Fibroblast of lung (primary cell): ENCODE measurements at regions not wholly inside any gene's neighbourhood (a gene's known extent, or its start where the extent isn't known, plus 50 kb on each side); places are given as distances from the start of the nearest gene placed in this dataset.
"Not testable (repeated sequence)": the region's sequence is repeated elsewhere in the genome, so short reads cannot be mapped to it uniquely, and the experiment has no call there.

Source experiments
- DNase-seq, 2 donors: peaks; one replicate each; pipeline versions ENCODE4 v3.0.0 to v3.0.0-alpha.2; 2010; ENCODE audit warnings: low read depth in 2 of 2
- H2AFZ ChIP-seq: 2 replicates; pipeline ENCODE4 v1.5.1; 2012; ENCODE audit warnings: low read length, control low read depth, inconsistent platforms
- H3K27ac ChIP-seq: 2 replicates; pipeline ENCODE4 v1.5.1; 2011; ENCODE audit warnings: low read length, control low read depth; ENCODE audit not compliant: insufficient read depth
- H3K27me3 ChIP-seq: 2 replicates; pipeline ENCODE4 v1.5.1; 2011; ENCODE audit warnings: mild to moderate bottlenecking, low read length; ENCODE audit not compliant: control insufficient read depth, insufficient read depth
- H3K36me3 ChIP-seq: 2 replicates; pipeline ENCODE4 v1.5.1; 2011; ENCODE audit warnings: low read length; ENCODE audit not compliant: control insufficient read depth, insufficient read depth
- H3K4me1 ChIP-seq: 2 replicates; pipeline ENCODE4 v1.5.1; 2011; ENCODE audit warnings: low read length; ENCODE audit not compliant: control insufficient read depth, insufficient read depth; ENCODE audit errors: extremely low read depth
- H3K4me2 ChIP-seq: 2 replicates; pipeline ENCODE4 v1.5.1; 2011; ENCODE audit warnings: low read length, control low read depth; ENCODE audit not compliant: insufficient read depth; ENCODE audit errors: extremely low read depth
- H3K4me3 ChIP-seq, 4 experiments: fragments of 200-600 bp in 1 of 4; sonication (generic) in 1 of 4; replicated peaks in 1 of 4; 2 replicates each; pipeline ENCODE4 v1.5.1; 2011 to 2016; ENCODE audit warnings: low read length in 4 of 4, low read depth in 3 of 4, mild to moderate bottlenecking in 3 of 4, control low read depth in 2 of 4, inconsistent platforms in 1 of 4, mixed read lengths in 1 of 4; ENCODE audit not compliant: insufficient read depth in 1 of 4; ENCODE audit errors: control extremely low read depth in 1 of 4
- H3K79me2 ChIP-seq: 2 replicates; pipeline ENCODE4 v1.5.1; 2012; ENCODE audit warnings: mild to moderate bottlenecking, low read length, inconsistent platforms; ENCODE audit not compliant: control insufficient read depth, insufficient read depth
- H3K9ac ChIP-seq: 2 replicates; pipeline ENCODE4 v1.5.1; 2011; ENCODE audit warnings: mild to moderate bottlenecking, low read length, control low read depth; ENCODE audit not compliant: insufficient read depth
- H3K9me3 ChIP-seq: 2 replicates; pipeline ENCODE4 v1.5.1; 2012; ENCODE audit warnings: low read depth, low read length; ENCODE audit not compliant: control insufficient read depth, insufficient read depth
- H4K20me1 ChIP-seq: 2 replicates; pipeline ENCODE4 v1.5.1; 2011; ENCODE audit warnings: low read length; ENCODE audit not compliant: control insufficient read depth, insufficient read depth; ENCODE audit errors: extremely low read depth
- EZH2 ChIP-seq: IDR thresholded peaks from 2 replicates; pipeline ENCODE4 v1.5.1; 2012; ENCODE audit warnings: low read length, control low read depth, mild to moderate bottlenecking; ENCODE audit errors: missing control alignments
- TF ChIP-seq, protein P1 (sequence below), 2 donors: IDR thresholded peaks in 1 of 2; conservative IDR thresholded peaks in 1 of 2; 1 replicate in 1 of 2; 2 replicates in 1 of 2; pipeline ENCODE4 v1.5.1; 2011 to 2012; ENCODE audit warnings: low read length in 2 of 2, control low read depth in 1 of 2, inconsistent platforms in 1 of 2, low read depth in 1 of 2, mild to moderate bottlenecking in 1 of 2

DNA sequence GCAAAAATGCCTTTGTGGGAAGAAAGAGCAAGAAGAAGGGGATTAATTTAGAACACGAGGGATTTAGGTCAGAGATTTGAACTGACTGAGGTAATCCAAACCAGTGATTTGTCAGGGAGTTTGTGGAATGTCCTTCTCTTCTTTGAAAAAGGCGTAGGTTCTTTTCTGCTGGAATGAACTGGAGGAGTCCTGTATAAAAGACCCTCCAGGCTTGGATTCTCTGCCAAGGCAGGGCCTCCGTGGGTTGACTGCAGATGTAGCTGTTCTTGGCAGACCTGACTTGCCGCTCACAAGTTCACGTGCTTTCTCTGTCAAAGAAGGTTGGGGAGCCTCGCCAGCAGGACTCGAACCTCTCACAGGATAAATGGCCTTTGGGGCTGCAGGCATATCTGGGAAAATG lies 62.8 kb upstream of the STC2 start:
- Histone ChIP-seq H3K4me1 (no peaks in the 10 kb centered on the region), H3K9me3 (no peaks in the 10 kb centered on the region), H3K4me3 (no peak overlapping the region), H3K27ac (no peak overlapping the region), H3K79me2 (no peaks in the 10 kb centered on the region), H3K9ac (no peak overlapping the region), H3K4me2 (no peak overlapping the region), H3K36me3 (no peaks in the 10 kb centered on the region), H2AFZ (no peak overlapping the region), H3K27me3 (no peaks in the 10 kb centered on the region), H4K20me1 (no peaks in the 10 kb centered on the region)
- no peak for DNase-seq
- no peak for TF ChIP-seq EZH2
- TF ChIP-seq, protein P1, sequence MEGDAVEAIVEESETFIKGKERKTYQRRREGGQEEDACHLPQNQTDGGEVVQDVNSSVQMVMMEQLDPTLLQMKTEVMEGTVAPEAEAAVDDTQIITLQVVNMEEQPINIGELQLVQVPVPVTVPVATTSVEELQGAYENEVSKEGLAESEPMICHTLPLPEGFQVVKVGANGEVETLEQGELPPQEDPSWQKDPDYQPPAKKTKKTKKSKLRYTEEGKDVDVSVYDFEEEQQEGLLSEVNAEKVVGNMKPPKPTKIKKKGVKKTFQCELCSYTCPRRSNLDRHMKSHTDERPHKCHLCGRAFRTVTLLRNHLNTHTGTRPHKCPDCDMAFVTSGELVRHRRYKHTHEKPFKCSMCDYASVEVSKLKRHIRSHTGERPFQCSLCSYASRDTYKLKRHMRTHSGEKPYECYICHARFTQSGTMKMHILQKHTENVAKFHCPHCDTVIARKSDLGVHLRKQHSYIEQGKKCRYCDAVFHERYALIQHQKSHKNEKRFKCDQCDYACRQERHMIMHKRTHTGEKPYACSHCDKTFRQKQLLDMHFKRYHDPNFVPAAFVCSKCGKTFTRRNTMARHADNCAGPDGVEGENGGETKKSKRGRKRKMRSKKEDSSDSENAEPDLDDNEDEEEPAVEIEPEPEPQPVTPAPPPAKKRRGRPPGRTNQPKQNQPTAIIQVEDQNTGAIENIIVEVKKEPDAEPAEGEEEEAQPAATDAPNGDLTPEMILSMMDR (conservative IDR thresholded peaks at IDR 0.05 in 1 of 2, IDR thresholded peaks at IDR 0.05 in 1 of 2; ENCODE audit: low read depth in 1 of 2, low read length in 2 of 2), result no peak

DNA sequence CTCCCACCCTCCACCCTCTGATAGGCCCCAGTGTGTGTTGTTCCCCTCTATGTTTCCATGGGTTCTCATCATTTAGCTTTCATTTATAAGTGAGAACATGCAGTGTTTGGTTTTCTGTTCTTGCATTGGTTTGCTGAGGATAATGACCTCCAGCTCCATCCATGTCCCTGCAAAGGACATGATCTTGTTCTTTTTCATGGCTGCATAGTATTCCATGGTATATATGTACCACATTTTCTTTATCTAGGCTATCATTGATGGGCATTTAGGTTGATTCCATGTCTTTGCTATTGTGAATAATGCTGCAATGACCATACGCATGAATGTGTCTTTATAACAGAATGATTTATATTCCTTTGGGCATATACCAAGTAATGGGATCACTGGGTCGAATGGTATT lies 59.1 kb upstream of the STC2 start:
- not testable (repeated sequence) for H3K79me2 ChIP-seq, DNase-seq, H3K9ac ChIP-seq, H3K4me2 ChIP-seq, H3K9me3 ChIP-seq, H2AFZ ChIP-seq, H3K27ac ChIP-seq, H3K36me3 ChIP-seq, H3K4me1 ChIP-seq, H3K27me3 ChIP-seq, H3K4me3 ChIP-seq, H4K20me1 ChIP-seq

DNA sequence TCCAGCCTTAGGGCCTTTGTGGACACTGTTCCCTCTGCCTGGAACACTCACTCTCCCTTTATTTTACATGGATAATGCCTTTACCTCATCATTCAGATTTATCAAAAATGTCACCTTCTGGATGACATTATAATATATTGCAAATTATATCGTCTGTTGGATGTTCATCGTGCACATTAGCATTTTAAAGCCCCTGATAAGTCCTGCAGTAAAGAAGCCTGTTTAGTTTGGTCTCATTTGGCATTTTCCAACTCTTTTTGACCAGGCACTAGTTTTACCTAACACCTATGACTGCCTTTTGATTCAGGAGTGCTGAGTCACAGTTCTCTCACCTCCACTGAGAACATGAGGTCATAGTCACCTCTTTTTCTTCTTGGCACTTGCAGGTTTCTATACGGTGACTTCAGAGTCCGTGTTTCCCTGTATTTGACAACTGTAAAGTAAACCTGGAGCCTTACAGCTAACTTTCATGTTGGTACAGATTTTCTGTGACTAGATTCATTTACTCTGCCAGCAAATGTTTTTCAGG lies 57.7 kb upstream of the STC2 start:
- Histone ChIP-seq H3K27me3 (no peaks in the 10 kb centered on the region), H3K9ac (no peak overlapping the region), H4K20me1 (no peaks in the 10 kb centered on the region), H3K4me2 (no peak overlapping the region), H2AFZ (no peak overlapping the region), H3K79me2 (no peaks in the 10 kb centered on the region), H3K4me1 (no peaks in the 10 kb centered on the region), H3K9me3 (no peaks in the 10 kb centered on the region), H3K27ac (no peak overlapping the region), H3K4me3 (no peak overlapping the region), H3K36me3 (no peaks in the 10 kb centered on the region)
- DNase-seq, result no peak
- TF ChIP-seq, protein P1 (conservative IDR thresholded peaks at IDR 0.05 in 1 of 2, IDR thresholded peaks at IDR 0.05 in 1 of 2; ENCODE audit: low read depth in 1 of 2, low read length in 2 of 2), result no peak
- no peak for TF ChIP-seq EZH2
